ENCODE measurements at regions not wholly inside any gene's neighbourhood (a gene's known extent, or its start where the extent isn't known, plus 50 kb on each side); places are given as distances from the start of the nearest gene placed in this dataset.

DNA sequence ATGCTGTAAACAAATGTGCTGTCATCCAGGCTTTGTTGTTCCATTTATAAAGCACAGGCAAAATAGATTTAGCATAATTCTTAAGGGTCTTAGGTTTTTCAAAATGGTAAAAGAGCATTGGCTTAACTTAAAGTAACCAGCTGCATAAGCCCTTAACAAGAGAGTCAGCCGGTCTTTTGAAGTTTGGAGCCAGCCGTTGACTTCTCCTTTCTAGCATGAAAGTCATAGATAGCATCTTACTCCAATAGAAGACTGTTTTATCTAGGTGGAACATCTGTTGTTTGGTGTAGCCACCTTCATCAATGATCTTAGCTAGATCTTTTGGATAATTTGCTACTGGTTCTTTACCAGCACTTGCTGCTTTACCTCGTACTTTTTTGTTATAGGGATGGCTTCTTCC, 297.5 kb upstream of the DCBLD2 start:
- intact Hi-C loops (cut with DNase I; ENCODE audit: low total_unique reads): no loop called here
- no peak overlapping the region for H3K27ac ChIP-seq
- H3K9me3 ChIP-seq: no peaks in the 10 kb centered on the region
- no peaks in the 10 kb centered on the region for H3K36me3 ChIP-seq
- no peak for DNase-seq
- no peaks in the 10 kb centered on the region for H3K27me3 ChIP-seq
- H3K4me1 ChIP-seq: no peaks in the 10 kb centered on the region
- TF ChIP-seq, protein P1, sequence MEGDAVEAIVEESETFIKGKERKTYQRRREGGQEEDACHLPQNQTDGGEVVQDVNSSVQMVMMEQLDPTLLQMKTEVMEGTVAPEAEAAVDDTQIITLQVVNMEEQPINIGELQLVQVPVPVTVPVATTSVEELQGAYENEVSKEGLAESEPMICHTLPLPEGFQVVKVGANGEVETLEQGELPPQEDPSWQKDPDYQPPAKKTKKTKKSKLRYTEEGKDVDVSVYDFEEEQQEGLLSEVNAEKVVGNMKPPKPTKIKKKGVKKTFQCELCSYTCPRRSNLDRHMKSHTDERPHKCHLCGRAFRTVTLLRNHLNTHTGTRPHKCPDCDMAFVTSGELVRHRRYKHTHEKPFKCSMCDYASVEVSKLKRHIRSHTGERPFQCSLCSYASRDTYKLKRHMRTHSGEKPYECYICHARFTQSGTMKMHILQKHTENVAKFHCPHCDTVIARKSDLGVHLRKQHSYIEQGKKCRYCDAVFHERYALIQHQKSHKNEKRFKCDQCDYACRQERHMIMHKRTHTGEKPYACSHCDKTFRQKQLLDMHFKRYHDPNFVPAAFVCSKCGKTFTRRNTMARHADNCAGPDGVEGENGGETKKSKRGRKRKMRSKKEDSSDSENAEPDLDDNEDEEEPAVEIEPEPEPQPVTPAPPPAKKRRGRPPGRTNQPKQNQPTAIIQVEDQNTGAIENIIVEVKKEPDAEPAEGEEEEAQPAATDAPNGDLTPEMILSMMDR (IDR thresholded peaks at IDR 0.05): no peak
- H3K4me3 ChIP-seq: no peak overlapping the region

DNA sequence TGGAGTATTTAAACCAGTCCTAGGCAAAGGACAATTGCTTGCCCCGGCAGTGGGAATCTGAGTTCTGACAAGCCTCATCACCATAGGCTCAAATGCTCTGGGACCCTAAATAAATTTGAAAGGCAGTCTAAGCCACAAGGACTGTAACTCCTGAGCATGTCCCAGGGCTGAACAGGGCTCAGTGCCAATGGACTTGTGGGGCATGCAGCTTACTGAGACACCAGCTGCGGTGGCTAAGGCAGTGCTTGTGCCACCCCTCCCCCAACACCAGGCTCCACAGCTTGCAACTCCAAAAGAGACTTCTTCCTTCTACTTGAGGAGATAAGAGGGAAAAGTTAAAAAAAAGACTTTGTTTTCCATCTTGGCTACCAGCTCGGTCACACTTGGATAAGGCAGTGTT, 289.7 kb upstream of the DCBLD2 start:
- no peaks in the 10 kb centered on the region for H3K36me3 ChIP-seq
- no peak for DNase-seq
- TF ChIP-seq, protein P1 (IDR thresholded peaks at IDR 0.05): no peak
- H3K4me3 ChIP-seq: no peak overlapping the region
- intact Hi-C loops (cut with DNase I; ENCODE audit: low total_unique reads): no loop called here
- H3K9me3 ChIP-seq: no peaks in the 10 kb centered on the region
- peaks cover 0 to 5% (median 0%) of the 10 kb centered on the region in 4 donors for H3K4me1 ChIP-seq
- H3K27ac ChIP-seq: no peak overlapping the region
- H3K27me3 ChIP-seq: no peaks in the 10 kb centered on the region

DNA sequence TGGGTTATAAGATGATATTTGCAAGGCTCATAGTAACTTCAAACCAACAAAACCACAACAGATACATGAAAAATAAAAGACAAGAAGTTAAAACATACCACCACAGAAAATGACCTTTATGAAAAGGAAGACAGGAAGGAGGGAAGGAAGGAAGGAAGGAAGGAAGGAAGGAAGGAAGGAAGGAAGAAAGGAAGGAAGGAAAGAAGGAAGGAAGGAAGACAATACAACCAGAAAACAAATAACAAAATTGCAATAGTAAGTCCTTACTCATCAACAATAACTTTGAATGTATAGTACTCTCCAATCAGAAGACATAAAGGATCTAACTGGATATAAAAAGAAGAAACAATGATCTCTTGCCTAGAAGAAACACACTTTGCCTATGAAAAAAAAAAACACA, 287.4 kb upstream of the DCBLD2 start:
- Histone ChIP-seq H3K27ac (no peak overlapping the region), H3K9me3 (no peaks in the 10 kb centered on the region), H3K4me1 (peaks cover 0 to 5% (median 0%) of the 10 kb centered on the region in 4 donors), H3K27me3 (no peaks in the 10 kb centered on the region), H3K36me3 (no peaks in the 10 kb centered on the region), H3K4me3 (no peak overlapping the region)
- TF ChIP-seq, protein P1 (IDR thresholded peaks at IDR 0.05): no peak
- intact Hi-C loops (cut with DNase I; ENCODE audit: low total_unique reads): no loop called here
- DNase-seq: no peak

DNA sequence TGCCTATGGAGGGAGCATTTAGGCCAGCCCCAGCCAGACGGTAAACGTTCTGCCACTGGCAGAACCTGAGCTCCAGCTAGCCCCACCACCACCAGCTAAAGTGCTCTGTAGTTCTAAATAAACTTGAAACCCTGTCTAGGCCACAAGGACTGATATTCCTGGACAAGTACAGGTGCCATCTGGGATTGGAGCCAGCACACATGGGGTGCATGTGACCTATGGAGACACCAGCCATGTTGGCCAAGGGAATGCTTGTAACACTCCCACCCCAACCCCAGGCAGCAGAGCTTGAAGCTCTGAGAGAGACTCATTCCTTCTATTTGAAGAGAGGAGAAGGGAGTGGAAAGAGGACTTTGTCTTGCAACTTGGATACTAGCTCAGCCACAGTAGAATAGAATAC, 284.5 kb upstream of the DCBLD2 start:
- H3K27me3 ChIP-seq: no peaks in the 10 kb centered on the region
- TF ChIP-seq, protein P1 (IDR thresholded peaks at IDR 0.05): no peak
- no peak overlapping the region for H3K4me3 ChIP-seq
- intact Hi-C loops (cut with DNase I; ENCODE audit: low total_unique reads): no loop called here
- no peaks in the 10 kb centered on the region for H3K36me3 ChIP-seq
- DNase-seq: no peak
- H3K27ac ChIP-seq: no peak overlapping the region
- no peaks in the 10 kb centered on the region for H3K9me3 ChIP-seq
- peaks cover 0 to 5% (median 0%) of the 10 kb centered on the region in 4 donors for H3K4me1 ChIP-seq

DNA sequence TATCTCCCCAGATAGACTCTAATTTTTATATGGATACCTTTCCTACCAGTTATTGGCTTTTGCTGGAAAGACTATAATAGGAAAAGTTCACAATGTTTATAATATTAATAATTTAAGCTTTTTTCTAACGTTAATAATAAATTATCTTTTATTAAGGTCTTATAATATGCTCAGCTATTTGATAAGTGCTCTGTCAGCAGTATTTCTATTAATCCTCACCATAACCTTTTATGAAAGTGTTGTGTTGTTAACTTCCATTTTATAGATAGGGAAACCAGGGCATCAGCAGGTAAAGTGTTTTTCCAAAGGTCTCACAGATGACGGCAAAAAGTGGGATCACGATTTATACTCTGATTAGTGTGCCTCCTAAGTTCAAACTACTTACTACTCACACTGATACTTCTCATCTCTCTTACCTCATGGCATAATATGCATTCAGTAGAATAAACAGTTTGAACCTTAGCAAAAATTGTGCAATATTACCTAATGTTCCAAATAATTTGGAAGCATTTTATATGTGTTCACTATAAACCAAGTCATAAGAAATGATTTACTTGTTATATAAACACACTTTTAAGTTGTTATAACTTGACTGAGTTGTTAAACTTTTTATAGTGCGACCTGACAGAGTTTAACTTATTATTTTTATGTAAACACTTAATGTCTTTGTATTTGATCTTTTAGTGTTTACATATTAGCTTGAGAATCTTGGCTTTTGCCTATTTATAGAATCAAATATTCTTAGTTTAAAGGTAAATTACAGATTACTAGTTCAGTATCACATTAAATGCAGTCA, 274.9 kb upstream of the DCBLD2 start:
- TF ChIP-seq, protein P1 (IDR thresholded peaks at IDR 0.05): no peak
- H3K4me1 ChIP-seq: peaks cover 0 to 18% (median 0%) of the 10 kb centered on the region in 4 donors
- no peak for DNase-seq
- no peak overlapping the region for H3K27ac ChIP-seq
- H3K4me3 ChIP-seq: no peak overlapping the region
- no peaks in the 10 kb centered on the region for H3K36me3 ChIP-seq
- no peaks in the 10 kb centered on the region for H3K9me3 ChIP-seq
- intact Hi-C loops (cut with DNase I; ENCODE audit: low total_unique reads): no loop called here
- H3K27me3 ChIP-seq: no peaks in the 10 kb centered on the region
